ENCODE measurements at regions not wholly inside any gene's neighbourhood (a gene's known extent, or its start where the extent isn't known, plus 50 kb on each side); places are given as distances from the start of the nearest gene placed in this dataset.

DNA sequence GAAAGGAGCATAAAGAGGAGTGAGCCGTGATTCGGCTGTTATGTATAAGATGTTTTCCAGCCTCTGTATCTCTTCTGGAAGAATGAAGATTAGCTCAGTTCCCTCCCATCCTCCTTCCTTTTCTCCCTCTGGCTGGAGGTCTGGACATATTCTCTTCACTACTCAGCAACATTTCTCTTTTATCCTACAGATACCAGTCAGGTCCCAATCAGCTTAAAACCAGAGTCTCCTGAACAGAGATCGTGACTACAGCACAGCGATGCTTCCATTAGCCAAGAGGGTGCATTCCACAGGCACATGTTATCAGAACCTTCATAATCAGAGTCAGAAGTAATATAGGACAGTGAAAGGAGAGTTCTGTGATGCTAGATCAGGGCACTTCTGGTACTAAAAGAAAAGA is 133.9 kb upstream of the SOX4 start:
- TF ChIP-seq, protein P1, sequence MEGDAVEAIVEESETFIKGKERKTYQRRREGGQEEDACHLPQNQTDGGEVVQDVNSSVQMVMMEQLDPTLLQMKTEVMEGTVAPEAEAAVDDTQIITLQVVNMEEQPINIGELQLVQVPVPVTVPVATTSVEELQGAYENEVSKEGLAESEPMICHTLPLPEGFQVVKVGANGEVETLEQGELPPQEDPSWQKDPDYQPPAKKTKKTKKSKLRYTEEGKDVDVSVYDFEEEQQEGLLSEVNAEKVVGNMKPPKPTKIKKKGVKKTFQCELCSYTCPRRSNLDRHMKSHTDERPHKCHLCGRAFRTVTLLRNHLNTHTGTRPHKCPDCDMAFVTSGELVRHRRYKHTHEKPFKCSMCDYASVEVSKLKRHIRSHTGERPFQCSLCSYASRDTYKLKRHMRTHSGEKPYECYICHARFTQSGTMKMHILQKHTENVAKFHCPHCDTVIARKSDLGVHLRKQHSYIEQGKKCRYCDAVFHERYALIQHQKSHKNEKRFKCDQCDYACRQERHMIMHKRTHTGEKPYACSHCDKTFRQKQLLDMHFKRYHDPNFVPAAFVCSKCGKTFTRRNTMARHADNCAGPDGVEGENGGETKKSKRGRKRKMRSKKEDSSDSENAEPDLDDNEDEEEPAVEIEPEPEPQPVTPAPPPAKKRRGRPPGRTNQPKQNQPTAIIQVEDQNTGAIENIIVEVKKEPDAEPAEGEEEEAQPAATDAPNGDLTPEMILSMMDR (IDR thresholded peaks at IDR 0.05; ENCODE audit: partially characterized antibody, unreplicated experiment) = no peak
- H3K36me3 Mint-ChIP-seq (ENCODE audit: unreplicated experiment) = no peaks in the 10 kb centered on the region
- DNase-seq = no peak
- peak overlapping the region; percentile 74 for H3K27ac Mint-ChIP-seq (ENCODE audit: unreplicated experiment)
- H3K9me3 Mint-ChIP-seq (ENCODE audit: unreplicated experiment) = peaks cover 6% of the 10 kb centered on the region
- H3K4me1 Mint-ChIP-seq (ENCODE audit: low read depth, unreplicated experiment) = peaks cover 35% of the 10 kb centered on the region
- peak overlapping the region; percentile 52 for H3K4me3 Mint-ChIP-seq (ENCODE audit: unreplicated experiment)
- peaks cover 3% of the 10 kb centered on the region for H3K27me3 Mint-ChIP-seq (ENCODE audit: unreplicated experiment)

DNA sequence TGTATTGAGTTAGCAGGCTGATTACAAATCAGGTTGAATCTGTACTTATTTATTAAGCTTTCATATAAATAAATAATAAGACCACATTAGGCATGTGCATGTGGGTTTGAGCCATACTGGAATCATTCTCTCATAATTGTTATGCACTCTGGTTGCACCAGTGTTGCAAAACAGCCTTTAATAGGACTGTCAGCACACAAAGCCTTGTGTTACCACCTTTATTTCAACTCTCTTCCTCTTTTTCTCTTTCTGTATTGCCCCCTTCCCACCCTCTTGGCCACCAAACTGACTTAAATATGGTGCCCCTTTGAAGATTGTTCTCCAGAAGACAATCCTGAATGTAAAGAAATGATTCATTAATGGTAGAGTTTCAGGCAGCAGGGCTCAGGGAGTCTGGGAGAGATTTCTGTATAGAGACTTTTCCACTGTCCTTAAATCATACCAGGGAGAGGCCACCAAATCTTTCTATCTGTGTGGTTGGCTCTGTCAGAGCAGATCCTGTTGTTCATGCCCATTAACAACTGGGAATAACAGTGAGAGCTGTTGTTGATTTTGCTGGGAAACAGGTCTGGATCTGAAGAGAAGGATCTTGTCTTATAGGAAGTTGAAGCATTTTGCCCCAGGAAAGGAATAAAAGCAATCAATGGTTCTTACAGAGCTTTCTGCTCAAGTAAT is 131.6 kb upstream of the SOX4 start:
- TF ChIP-seq, protein P1 (IDR thresholded peaks at IDR 0.05; ENCODE audit: partially characterized antibody, unreplicated experiment) = no peak
- Mint-ChIP-seq H3K36me3 (ENCODE audit: unreplicated experiment) (no peaks in the 10 kb centered on the region), H3K27me3 (ENCODE audit: unreplicated experiment) (peaks cover 7% of the 10 kb centered on the region), H3K9me3 (ENCODE audit: unreplicated experiment) (peaks cover 5% of the 10 kb centered on the region), H3K4me1 (ENCODE audit: low read depth, unreplicated experiment) (peaks cover 35% of the 10 kb centered on the region), H3K27ac (ENCODE audit: unreplicated experiment) (no peak overlapping the region), H3K4me3 (ENCODE audit: unreplicated experiment) (no peak overlapping the region)
- no peak for DNase-seq

DNA sequence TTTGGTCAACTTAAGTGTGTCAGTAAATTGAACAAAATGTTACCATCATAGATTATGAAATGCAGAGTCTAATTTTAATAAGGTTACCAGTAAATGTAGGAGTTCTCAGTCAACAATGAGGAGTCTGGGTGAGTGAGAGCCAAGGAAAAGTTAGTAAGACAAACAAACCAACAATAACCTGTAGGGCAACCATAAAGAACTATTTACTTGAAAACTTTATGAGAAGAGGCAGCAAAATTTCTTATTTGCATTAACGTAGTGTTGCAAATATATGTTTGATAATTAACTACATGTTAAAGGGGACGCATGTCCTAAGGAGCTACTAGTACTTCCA is 131.1 kb upstream of the SOX4 start:
- TF ChIP-seq, protein P1 (IDR thresholded peaks at IDR 0.05; ENCODE audit: partially characterized antibody, unreplicated experiment) = no peak

DNA sequence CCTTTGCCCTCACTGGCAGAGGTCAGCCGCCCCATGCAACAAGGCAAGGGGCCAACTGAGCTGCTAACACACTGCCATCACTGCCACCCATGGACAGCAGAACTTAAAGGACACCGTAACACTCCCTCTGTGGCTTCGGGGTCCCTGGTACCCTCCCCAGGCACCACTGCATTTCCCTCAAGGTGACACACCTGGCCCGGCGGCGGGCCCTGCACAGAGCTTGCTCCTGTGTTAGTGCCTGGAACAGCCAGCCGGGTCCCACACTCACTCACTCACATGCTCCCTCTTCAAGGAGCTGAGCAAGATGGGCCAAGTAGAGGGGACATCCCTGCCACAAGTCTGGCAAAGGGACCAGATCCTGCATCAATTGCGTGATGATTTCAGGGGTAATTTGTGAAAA is 126.5 kb upstream of the SOX4 start:
- Mint-ChIP-seq H3K27ac (ENCODE audit: unreplicated experiment) (no peak overlapping the region), H3K4me1 (ENCODE audit: low read depth, unreplicated experiment) (peaks cover 23% of the 10 kb centered on the region), H3K36me3 (ENCODE audit: unreplicated experiment) (no peaks in the 10 kb centered on the region), H3K9me3 (ENCODE audit: unreplicated experiment) (peaks cover 3% of the 10 kb centered on the region), H3K4me3 (ENCODE audit: unreplicated experiment) (no peak overlapping the region), H3K27me3 (ENCODE audit: unreplicated experiment) (peaks cover 7% of the 10 kb centered on the region)
- no peak for DNase-seq
- TF ChIP-seq, protein P1 (IDR thresholded peaks at IDR 0.05; ENCODE audit: partially characterized antibody, unreplicated experiment) = no peak

More for the DNA sequence above, 131.1 kb upstream of the SOX4 start:
- no peak overlapping the region for H3K4me3 Mint-ChIP-seq (ENCODE audit: unreplicated experiment)
- no peak overlapping the region for H3K27ac Mint-ChIP-seq (ENCODE audit: unreplicated experiment)
- DNase-seq = no peak
- H3K36me3 Mint-ChIP-seq (ENCODE audit: unreplicated experiment) = no peaks in the 10 kb centered on the region
- H3K4me1 Mint-ChIP-seq (ENCODE audit: low read depth, unreplicated experiment) = peaks cover 35% of the 10 kb centered on the region
- H3K9me3 Mint-ChIP-seq (ENCODE audit: unreplicated experiment) = peaks cover 5% of the 10 kb centered on the region
- H3K27me3 Mint-ChIP-seq (ENCODE audit: unreplicated experiment) = peaks cover 7% of the 10 kb centered on the region

DNA sequence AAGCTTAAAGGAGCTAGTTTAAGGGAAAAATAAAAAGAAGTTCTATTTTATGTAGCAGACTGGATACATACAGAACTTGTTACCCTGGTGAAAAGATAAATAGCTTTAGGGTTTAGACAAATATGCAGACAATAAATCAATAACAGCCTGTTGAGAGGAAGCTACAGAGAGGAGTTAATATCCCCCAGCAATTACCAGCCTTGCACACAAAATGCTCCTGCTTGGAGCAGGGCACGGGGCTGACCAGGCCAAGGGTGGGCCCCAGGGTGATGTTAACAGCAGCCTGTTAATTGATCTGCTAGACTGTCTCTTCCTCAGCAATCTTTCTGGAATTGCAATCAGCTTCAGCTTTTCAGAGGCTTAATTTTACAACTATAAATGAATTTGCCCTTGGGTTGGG is 125.1 kb upstream of the SOX4 start:
- TF ChIP-seq, protein P1 (IDR thresholded peaks at IDR 0.05; ENCODE audit: partially characterized antibody, unreplicated experiment) = no peak
- H3K4me1 Mint-ChIP-seq (ENCODE audit: low read depth, unreplicated experiment) = peaks cover 18% of the 10 kb centered on the region
- peak; percentile 62 for DNase-seq
- peak overlapping the region; percentile 94 for H3K27ac Mint-ChIP-seq (ENCODE audit: unreplicated experiment)
- peak overlapping the region; percentile 79 for H3K4me3 Mint-ChIP-seq (ENCODE audit: unreplicated experiment)
- peaks cover 7% of the 10 kb centered on the region for H3K27me3 Mint-ChIP-seq (ENCODE audit: unreplicated experiment)
- H3K9me3 Mint-ChIP-seq (ENCODE audit: unreplicated experiment) = peaks cover 3% of the 10 kb centered on the region
- no peaks in the 10 kb centered on the region for H3K36me3 Mint-ChIP-seq (ENCODE audit: unreplicated experiment)
